ENCODE measurements at regions not wholly inside any gene's neighbourhood (a gene's known extent, or its start where the extent isn't known, plus 50 kb on each side); places are given as distances from the start of the nearest gene placed in this dataset.

DNA sequence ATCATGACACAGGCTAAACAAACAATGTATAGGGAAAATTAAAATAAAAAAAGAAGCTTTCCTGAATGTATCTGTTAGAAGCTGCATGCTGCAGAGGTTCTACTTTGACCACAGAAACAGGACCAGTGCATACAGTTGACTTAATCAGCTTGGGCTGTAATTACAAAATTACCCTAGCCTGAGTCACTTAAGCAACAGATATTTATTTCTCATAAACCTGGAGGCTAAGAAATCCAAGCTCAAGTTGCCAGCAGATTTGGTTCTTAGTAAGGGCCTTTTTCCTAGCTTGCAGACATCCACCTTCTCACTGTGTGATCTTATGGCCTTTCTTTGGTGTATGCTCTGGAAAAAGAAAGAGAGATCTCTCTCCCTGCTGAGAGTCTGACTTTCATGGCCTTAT, 946.5 kb upstream of the RAG2 start:
- Histone ChIP-seq H3K4me1 (no peaks in the 10 kb centered on the region), H3K9me3 (no peaks in the 10 kb centered on the region), H3K27ac (no peak overlapping the region), H3K4me2 (no peak overlapping the region), H3K4me3 (no peak overlapping the region)
- ATAC-seq: no peak
- no peak for DNase-seq (ENCODE audit: low read depth in 1 of 2, low spot score in 1 of 2)
- ChIA-PET POLR2A (no interaction called here), CTCF (no interaction called here)
- no peak for FAIRE-seq
- no peak for TF ChIP-seq RARB (CRISPR knock-in tag; IDR thresholded peaks at IDR 0.05)
- TF ChIP-seq, protein P1, sequence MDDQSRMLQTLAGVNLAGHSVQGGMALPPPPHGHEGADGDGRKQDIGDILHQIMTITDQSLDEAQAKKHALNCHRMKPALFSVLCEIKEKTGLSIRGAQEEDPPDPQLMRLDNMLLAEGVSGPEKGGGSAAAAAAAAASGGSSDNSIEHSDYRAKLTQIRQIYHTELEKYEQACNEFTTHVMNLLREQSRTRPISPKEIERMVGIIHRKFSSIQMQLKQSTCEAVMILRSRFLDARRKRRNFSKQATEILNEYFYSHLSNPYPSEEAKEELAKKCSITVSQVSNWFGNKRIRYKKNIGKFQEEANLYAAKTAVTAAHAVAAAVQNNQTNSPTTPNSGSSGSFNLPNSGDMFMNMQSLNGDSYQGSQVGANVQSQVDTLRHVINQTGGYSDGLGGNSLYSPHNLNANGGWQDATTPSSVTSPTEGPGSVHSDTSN (IDR thresholded peaks at IDR 0.05): no peak
- TF ChIP-seq, protein P2, sequence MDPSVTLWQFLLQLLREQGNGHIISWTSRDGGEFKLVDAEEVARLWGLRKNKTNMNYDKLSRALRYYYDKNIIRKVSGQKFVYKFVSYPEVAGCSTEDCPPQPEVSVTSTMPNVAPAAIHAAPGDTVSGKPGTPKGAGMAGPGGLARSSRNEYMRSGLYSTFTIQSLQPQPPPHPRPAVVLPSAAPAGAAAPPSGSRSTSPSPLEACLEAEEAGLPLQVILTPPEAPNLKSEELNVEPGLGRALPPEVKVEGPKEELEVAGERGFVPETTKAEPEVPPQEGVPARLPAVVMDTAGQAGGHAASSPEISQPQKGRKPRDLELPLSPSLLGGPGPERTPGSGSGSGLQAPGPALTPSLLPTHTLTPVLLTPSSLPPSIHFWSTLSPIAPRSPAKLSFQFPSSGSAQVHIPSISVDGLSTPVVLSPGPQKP (IDR thresholded peaks at IDR 0.05; ENCODE audit: low read depth, low read length): no peak
- no peak for TF ChIP-seq EP300 (IDR thresholded peaks at IDR 0.05)
- TF ChIP-seq, protein P3, sequence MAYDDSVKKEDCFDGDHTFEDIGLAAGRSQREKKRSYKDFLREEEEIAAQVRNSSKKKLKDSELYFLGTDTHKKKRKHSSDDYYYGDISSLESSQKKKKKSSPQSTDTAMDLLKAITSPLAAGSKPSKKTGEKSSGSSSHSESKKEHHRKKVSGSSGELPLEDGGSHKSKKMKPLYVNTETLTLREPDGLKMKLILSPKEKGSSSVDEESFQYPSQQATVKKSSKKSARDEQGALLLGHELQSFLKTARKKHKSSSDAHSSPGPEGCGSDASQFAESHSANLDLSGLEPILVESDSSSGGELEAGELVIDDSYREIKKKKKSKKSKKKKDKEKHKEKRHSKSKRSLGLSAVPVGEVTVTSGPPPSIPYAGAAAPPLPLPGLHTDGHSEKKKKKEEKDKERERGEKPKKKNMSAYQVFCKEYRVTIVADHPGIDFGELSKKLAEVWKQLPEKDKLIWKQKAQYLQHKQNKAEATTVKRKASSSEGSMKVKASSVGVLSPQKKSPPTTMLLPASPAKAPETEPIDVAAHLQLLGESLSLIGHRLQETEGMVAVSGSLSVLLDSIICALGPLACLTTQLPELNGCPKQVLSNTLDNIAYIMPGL (CRISPR knock-in tag; IDR thresholded peaks at IDR 0.05; ENCODE audit: borderline replicate concordance): no peak
- no peak for TF ChIP-seq HEYL (CRISPR knock-in tag; IDR thresholded peaks at IDR 0.05)
- no peak for TF ChIP-seq ZFP36 (IDR thresholded peaks at IDR 0.05; ENCODE audit: borderline replicate concordance, partially characterized antibody)
- TF ChIP-seq CEBPB (IDR thresholded peaks at IDR 0.05): no peak

DNA sequence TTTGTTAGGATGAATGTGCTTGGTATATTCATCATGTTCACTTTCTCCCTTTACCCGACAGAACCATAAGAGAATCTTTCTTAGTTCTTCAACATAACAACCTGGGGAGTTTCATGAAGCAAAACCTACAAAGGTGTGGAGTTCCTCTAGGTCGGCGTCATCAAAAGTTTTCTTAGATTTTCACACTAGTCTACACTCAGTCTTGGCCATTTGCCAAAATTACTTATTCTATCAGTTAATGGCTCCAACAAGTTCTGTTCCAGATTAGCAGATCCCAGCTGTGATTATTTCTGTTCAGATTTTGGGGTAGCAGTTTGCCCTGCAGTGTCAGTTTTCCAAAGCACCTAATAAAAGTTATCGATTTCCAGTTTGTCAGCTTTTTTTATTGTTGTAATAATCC, 935.8 kb upstream of the RAG2 start:
- WGBS (ENCODE audit: missing lambda C conversion rate): 9% methylated on average over 4 of the region's 4 CpGs
- ChIA-PET POLR2A (no interaction called here), CTCF (no interaction called here)
- no peak overlapping the region for H3K4me2 ChIP-seq
- H3K4me1 ChIP-seq: no peaks in the 10 kb centered on the region
- DNase-seq (ENCODE audit: low read depth in 1 of 2, low spot score in 1 of 2) (no peak), FAIRE-seq (no peak), ATAC-seq (no peak)
- no peak overlapping the region for H3K27ac ChIP-seq
- TF ChIP-seq, protein P3 (CRISPR knock-in tag; IDR thresholded peaks at IDR 0.05; ENCODE audit: borderline replicate concordance): no peak
- TF ChIP-seq, protein P4, sequence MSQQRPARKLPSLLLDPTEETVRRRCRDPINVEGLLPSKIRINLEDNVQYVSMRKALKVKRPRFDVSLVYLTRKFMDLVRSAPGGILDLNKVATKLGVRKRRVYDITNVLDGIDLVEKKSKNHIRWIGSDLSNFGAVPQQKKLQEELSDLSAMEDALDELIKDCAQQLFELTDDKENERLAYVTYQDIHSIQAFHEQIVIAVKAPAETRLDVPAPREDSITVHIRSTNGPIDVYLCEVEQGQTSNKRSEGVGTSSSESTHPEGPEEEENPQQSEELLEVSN (IDR thresholded peaks at IDR 0.05; ENCODE audit: borderline replicate concordance, low read depth): no peak
- no peak for TF ChIP-seq KDM5A (IDR thresholded peaks at IDR 0.05)
- H3K9me3 ChIP-seq: peaks cover 2% of the 10 kb centered on the region; the same call in 1 of the 3 replicates
- H3K4me3 ChIP-seq: no peak overlapping the region

DNA sequence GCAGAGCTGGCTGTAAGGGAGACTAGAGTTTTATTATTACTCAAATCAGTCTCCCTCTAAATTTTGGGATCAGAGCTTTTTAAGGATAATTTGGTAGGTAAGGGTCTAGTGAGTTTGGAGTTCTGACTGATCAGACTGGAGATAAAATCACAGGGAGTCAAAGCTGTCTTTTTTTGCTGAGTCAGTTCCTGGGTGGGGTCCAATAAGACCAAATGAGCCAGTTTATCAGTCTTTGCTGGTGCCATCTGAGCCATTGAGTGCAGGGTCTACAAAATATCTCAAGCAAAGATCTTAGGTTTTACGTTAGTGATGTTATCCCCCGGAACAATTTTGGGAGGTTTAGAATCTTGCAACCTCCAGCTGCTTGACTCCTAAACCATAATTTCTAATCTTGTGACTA, 935.1 kb upstream of the RAG2 start:
- DNase-seq (ENCODE audit: low read depth in 1 of 2, low spot score in 1 of 2) (no peak), FAIRE-seq (no peak), ATAC-seq (no peak)
- Histone ChIP-seq H3K4me1 (no peaks in the 10 kb centered on the region), H3K4me2 (no peak overlapping the region), H3K27ac (no peak overlapping the region), H3K9me3 (peaks cover 2% of the 10 kb centered on the region; the same call in 1 of the 3 replicates), H3K4me3 (no peak overlapping the region)
- 3% methylated on average over 2 of the region's 2 CpGs for WGBS (ENCODE audit: missing lambda C conversion rate)
- TF ChIP-seq MAFK (IDR thresholded peaks at IDR 0.05; ENCODE audit: partially characterized antibody) (peak; percentile 36), PHF8 (IDR thresholded peaks at IDR 0.05; ENCODE audit: borderline replicate concordance, low read depth) (no peak)
- POLR2A ChIA-PET: no interaction called here
- CTCF ChIA-PET: no interaction called here

DNA sequence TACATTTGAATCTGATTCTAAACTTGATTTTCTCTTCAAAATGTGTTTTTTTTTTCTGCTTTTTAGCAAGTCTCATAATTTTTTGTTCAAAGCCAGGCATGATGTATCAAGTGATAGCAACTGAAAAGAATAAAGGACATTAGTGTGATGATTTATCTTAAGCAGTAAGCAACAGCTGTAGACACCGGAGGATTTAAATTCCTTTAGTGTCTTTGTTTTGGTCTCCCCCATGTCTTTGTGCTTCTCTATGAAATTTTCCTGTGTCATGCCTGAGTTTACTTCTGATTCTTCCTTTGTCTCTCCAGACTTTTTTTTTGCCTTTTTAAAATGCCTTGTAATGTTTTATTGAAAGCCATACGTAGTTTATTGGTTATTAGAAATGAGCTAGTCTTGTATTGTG, 934.2 kb upstream of the RAG2 start:
- Histone ChIP-seq H3K4me2 (no peak overlapping the region), H3K4me3 (no peak overlapping the region), H3K4me1 (no peaks in the 10 kb centered on the region), H3K9me3 (peaks cover 2% of the 10 kb centered on the region; the same call in 1 of the 3 replicates), H3K27ac (no peak overlapping the region)
- DNase-seq (ENCODE audit: low read depth in 1 of 2, low spot score in 1 of 2) (no peak), ATAC-seq (no peak), FAIRE-seq (no peak)
- POLR2A ChIA-PET: no interaction called here
- CTCF ChIA-PET: no interaction called here
- WGBS (ENCODE audit: missing lambda C conversion rate): 28% methylated on average over 2 of the region's 2 CpGs
- TF ChIP-seq, protein P5, sequence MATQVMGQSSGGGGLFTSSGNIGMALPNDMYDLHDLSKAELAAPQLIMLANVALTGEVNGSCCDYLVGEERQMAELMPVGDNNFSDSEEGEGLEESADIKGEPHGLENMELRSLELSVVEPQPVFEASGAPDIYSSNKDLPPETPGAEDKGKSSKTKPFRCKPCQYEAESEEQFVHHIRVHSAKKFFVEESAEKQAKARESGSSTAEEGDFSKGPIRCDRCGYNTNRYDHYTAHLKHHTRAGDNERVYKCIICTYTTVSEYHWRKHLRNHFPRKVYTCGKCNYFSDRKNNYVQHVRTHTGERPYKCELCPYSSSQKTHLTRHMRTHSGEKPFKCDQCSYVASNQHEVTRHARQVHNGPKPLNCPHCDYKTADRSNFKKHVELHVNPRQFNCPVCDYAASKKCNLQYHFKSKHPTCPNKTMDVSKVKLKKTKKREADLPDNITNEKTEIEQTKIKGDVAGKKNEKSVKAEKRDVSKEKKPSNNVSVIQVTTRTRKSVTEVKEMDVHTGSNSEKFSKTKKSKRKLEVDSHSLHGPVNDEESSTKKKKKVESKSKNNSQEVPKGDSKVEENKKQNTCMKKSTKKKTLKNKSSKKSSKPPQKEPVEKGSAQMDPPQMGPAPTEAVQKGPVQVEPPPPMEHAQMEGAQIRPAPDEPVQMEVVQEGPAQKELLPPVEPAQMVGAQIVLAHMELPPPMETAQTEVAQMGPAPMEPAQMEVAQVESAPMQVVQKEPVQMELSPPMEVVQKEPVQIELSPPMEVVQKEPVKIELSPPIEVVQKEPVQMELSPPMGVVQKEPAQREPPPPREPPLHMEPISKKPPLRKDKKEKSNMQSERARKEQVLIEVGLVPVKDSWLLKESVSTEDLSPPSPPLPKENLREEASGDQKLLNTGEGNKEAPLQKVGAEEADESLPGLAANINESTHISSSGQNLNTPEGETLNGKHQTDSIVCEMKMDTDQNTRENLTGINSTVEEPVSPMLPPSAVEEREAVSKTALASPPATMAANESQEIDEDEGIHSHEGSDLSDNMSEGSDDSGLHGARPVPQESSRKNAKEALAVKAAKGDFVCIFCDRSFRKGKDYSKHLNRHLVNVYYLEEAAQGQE (IDR thresholded peaks at IDR 0.05): no peak
- no peak for TF ChIP-seq HOXB13 (CRISPR knock-in tag; IDR thresholded peaks at IDR 0.05; ENCODE audit: low read depth)
- no peak for TF ChIP-seq FOXS1 (CRISPR knock-in tag; IDR thresholded peaks at IDR 0.05)
- no peak for TF ChIP-seq MAFK (IDR thresholded peaks at IDR 0.05; ENCODE audit: partially characterized antibody)
- no peak for TF ChIP-seq FOSL2 (IDR thresholded peaks at IDR 0.05)
- no peak for TF ChIP-seq FOSL2 (CRISPR knock-in tag; IDR thresholded peaks at IDR 0.05)
- TF ChIP-seq TFCP2L1 (CRISPR knock-in tag; IDR thresholded peaks at IDR 0.05): no peak
- TF ChIP-seq EP300 (IDR thresholded peaks at IDR 0.05): no peak
- TF ChIP-seq EHMT2 (IDR thresholded peaks at IDR 0.05; ENCODE audit: low read depth): no peak
- TF ChIP-seq, protein P6, sequence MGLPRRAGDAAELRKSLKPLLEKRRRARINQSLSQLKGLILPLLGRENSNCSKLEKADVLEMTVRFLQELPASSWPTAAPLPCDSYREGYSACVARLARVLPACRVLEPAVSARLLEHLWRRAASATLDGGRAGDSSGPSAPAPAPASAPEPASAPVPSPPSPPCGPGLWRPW (IDR thresholded peaks at IDR 0.05): no peak
- no peak for TF ChIP-seq RARB (CRISPR knock-in tag; IDR thresholded peaks at IDR 0.05)
